SK-N-SH (cell line): ENCODE measurements at regions not wholly inside any gene's neighbourhood (a gene's known extent, or its start where the extent isn't known, plus 50 kb on each side); places are given as distances from the start of the nearest gene placed in this dataset.

Experiments used
- CTCF ChIA-PET: fragments of 300-600, 350-600 bp; formaldehyde crosslinking; extraction: SDS; loops from one replicate; lab custom pipeline; 2021; lab: Yijun Ruan, JAX
- POLR2A ChIA-PET: fragments of 350-600 bp; sonication (Branson Sonifier 250); formaldehyde crosslinking; extraction: SDS; loops from one replicate; lab custom pipeline; 2020; ENCODE audit warnings: antibody characterized with exemption, inconsistent platforms; lab: Yijun Ruan, JAX
- DNase-seq: peaks from one replicate; pipeline ENCODE4 v3.0.0; 2012
- H2AFZ ChIP-seq: fragments of 200-600 bp; sonication (generic); 2 replicates; pipeline ENCODE4 v1.8.1; 2016; ENCODE audit warnings: antibody characterized with exemption, mild to moderate bottlenecking, low read depth
- H3F3A ChIP-seq: fragments of 200-600 bp; sonication (generic); replicated peaks from 2 replicates; pipeline ENCODE3; 2016; ENCODE audit warnings: antibody characterized with exemption, mild to moderate bottlenecking; ENCODE audit not compliant: insufficient read depth
- H3K27ac ChIP-seq, 2 experiments: fragments of 200-500 bp in 1 of 2; fragments of 200-600 bp in 1 of 2; sonication (Bioruptor generic) in 1 of 2; sonication (generic), shearing (Covaris generic) in 1 of 2; 2 replicates each; pipeline versions ENCODE4 v1.5.1 to v1.6.1; 2014 to 2016; ENCODE audit warnings: low read depth in 2 of 2, inconsistent platforms in 1 of 2, low read length in 1 of 2, mild to moderate bottlenecking in 1 of 2, mixed read lengths in 1 of 2
- H3K27me3 ChIP-seq: fragments of 200-600 bp; sonication (generic), shearing (Covaris generic); 2 replicates; pipeline ENCODE4 v1.6.1; 2016; ENCODE audit warnings: mixed run types; ENCODE audit not compliant: insufficient read depth
- H3K36me3 ChIP-seq, 2 experiments: fragments of 200-500 bp in 1 of 2; fragments of 200-600 bp in 1 of 2; sonication (Bioruptor generic) in 1 of 2; sonication (generic) in 1 of 2; replicated peaks in 1 of 2; 2 replicates each; pipeline versions ENCODE3 to v1.5.1; 2014 to 2016; ENCODE audit warnings: low read length in 1 of 2, mild to moderate bottlenecking in 1 of 2; ENCODE audit not compliant: insufficient read depth in 2 of 2, control insufficient read depth in 1 of 2
- H3K4me1 ChIP-seq, 2 experiments: fragments of 200-500 bp in 1 of 2; fragments of 200-600 bp in 1 of 2; sonication (Bioruptor generic) in 1 of 2; sonication (generic), shearing (Covaris generic) in 1 of 2; 2 replicates each; pipeline versions ENCODE4 v1.5.1 to v1.6.1; 2014 to 2016; ENCODE audit warnings: low read depth in 1 of 2, low read length in 1 of 2, mixed run types in 1 of 2; ENCODE audit not compliant: insufficient read depth in 2 of 2, control insufficient read depth in 1 of 2
- H3K4me2 ChIP-seq: fragments of 200-600 bp; sonication (generic), shearing (Covaris generic); 2 replicates; pipeline ENCODE4 v1.6.1; 2017; ENCODE audit warnings: mixed run types
- H3K4me3 ChIP-seq, 2 experiments: fragments of 200-500 bp in 1 of 2; fragments of 200-600 bp in 1 of 2; sonication (Bioruptor generic) in 1 of 2; sonication (generic), shearing (Covaris generic) in 1 of 2; 2 replicates each; pipeline versions ENCODE4 v1.5.1 to v1.8.1; 2014 to 2016; ENCODE audit warnings: low read depth in 2 of 2, inconsistent platforms in 1 of 2, low read length in 1 of 2, mild to moderate bottlenecking in 1 of 2, mixed read lengths in 1 of 2, moderate library complexity in 1 of 2
- H3K79me2 ChIP-seq: fragments of 200-600 bp; sonication (generic); 2 replicates; pipeline ENCODE4 v1.8.1; 2017; ENCODE audit warnings: mild to moderate bottlenecking; ENCODE audit not compliant: insufficient read depth
- H3K9ac ChIP-seq: fragments of 200-600 bp; sonication (generic); 2 replicates; pipeline ENCODE4 v1.6.1; 2017; ENCODE audit warnings: mixed run types
- H3K9me2 ChIP-seq: fragments of 200-600 bp; sonication (generic); 2 replicates; pipeline ENCODE4 v1.6.1; 2017; ENCODE audit warnings: mixed run types
- H3K9me3 ChIP-seq: fragments of 200-600 bp; sonication (generic); 2 replicates; pipeline ENCODE4 v1.6.1; 2017; ENCODE audit warnings: mixed run types, mild to moderate bottlenecking, moderate library complexity
- H4K20me1 ChIP-seq: fragments of 200-600 bp; sonication (generic); 2 replicates; pipeline ENCODE4 v1.6.1; 2017; ENCODE audit warnings: mild to moderate bottlenecking, mixed run types; ENCODE audit not compliant: insufficient read depth
- ELF1 ChIP-seq: IDR thresholded peaks from 2 replicates; pipeline ENCODE4 v1.4.0; 2012
- EP300 ChIP-seq, 2 experiments: IDR thresholded peaks; 2 replicates each; pipeline versions ENCODE4 v1.4.0 to v1.6.1; 2012; ENCODE audit warnings: borderline replicate concordance in 1 of 2, low read depth in 1 of 2, low read length in 1 of 2
- FOSL2 ChIP-seq: IDR thresholded peaks from 2 replicates; pipeline ENCODE4 v1.4.0; 2012; ENCODE audit warnings: low read depth, mild to moderate bottlenecking, moderate library complexity, borderline replicate concordance
- FOXJ3 ChIP-seq: sonication (generic); formaldehyde crosslinking; IDR thresholded peaks from 2 replicates; pipeline ENCODE4 v1.5.1; 2020; ENCODE audit warnings: mild to moderate bottlenecking, missing genetic modification reagents
- GABPA ChIP-seq: IDR thresholded peaks from 2 replicates; pipeline ENCODE4 v1.4.0; 2012; ENCODE audit warnings: low read depth, mild to moderate bottlenecking
- GATA2 ChIP-seq: sonication (generic); formaldehyde crosslinking; IDR thresholded peaks from 2 replicates; pipeline ENCODE4 v1.5.0; 2020; ENCODE audit warnings: mild to moderate bottlenecking, missing genetic modification reagents
- JUND ChIP-seq: IDR thresholded peaks from 2 replicates; pipeline ENCODE4 v1.4.0; 2012
- MAX ChIP-seq: IDR thresholded peaks from 2 replicates; pipeline ENCODE4 v1.4.0; 2012; ENCODE audit warnings: low read depth
- NRF1 ChIP-seq: IDR thresholded peaks from 2 replicates; pipeline ENCODE4 v1.6.1; 2012; ENCODE audit warnings: low read depth, mild to moderate bottlenecking, low read length
- PBX3 ChIP-seq: IDR thresholded peaks from 2 replicates; pipeline ENCODE4; 2012
- RAD21 ChIP-seq: IDR thresholded peaks from 2 replicates; pipeline ENCODE4 v1.6.1; 2012; ENCODE audit warnings: mild to moderate bottlenecking, low read length
- RFX5 ChIP-seq: IDR thresholded peaks from 2 replicates; pipeline ENCODE4 v1.6.1; 2012; ENCODE audit warnings: mild to moderate bottlenecking, improper control_type of control experiment, low read length
- RXRA ChIP-seq: IDR thresholded peaks from 2 replicates; pipeline ENCODE4 v1.4.0; 2012; ENCODE audit warnings: low read depth, mild to moderate bottlenecking, borderline replicate concordance
- SIN3A ChIP-seq: IDR thresholded peaks from 2 replicates; pipeline ENCODE4 v1.6.1; 2012; ENCODE audit warnings: low read depth, mild to moderate bottlenecking, low read length, moderate library complexity, borderline replicate concordance
- SMC3 ChIP-seq: IDR thresholded peaks from 2 replicates; pipeline ENCODE4 v1.6.1; 2012; ENCODE audit warnings: low read depth, low read length, improper control_type of control experiment
- TAF1 ChIP-seq: IDR thresholded peaks from 2 replicates; pipeline ENCODE4 v1.6.1; 2012; ENCODE audit warnings: low read depth, mild to moderate bottlenecking, low read length, moderate library complexity, borderline replicate concordance
- USF1 ChIP-seq: IDR thresholded peaks from 2 replicates; pipeline ENCODE4 v1.4.0; 2012; ENCODE audit warnings: low read depth, borderline replicate concordance
- YY1 ChIP-seq: IDR thresholded peaks from 2 replicates; pipeline ENCODE4 v1.4.0; 2012; ENCODE audit warnings: low read depth, mild to moderate bottlenecking
- WGBS: methylation state at CpG from one replicate; pipeline ENCODE4 v1.1.6; 2017; ENCODE audit warnings: low lambda C conversion rate; 5-methylcytosine and 5-hydroxymethylcytosine counted together

GRCh38 chr5:86125731-86126601 lies 491.8 kb upstream of the COX7C start (continued):
- TF ChIP-seq YY1 (no peak), GATA2 (CRISPR knock-in tag) (no peak), MAX (no peak), SIN3A (no peak), NRF1 (no peak)
- TF ChIP-seq, all 33 proteins: peak for 0

- no peaks in the 10 kb centered on the region for H3K4me1 ChIP-seq
- no peaks in the 10 kb centered on the region for H3K36me3 ChIP-seq
- H2AFZ ChIP-seq: no peak overlapping the region
- DNase-seq: no peak
- no peaks in the 10 kb centered on the region for H3F3A ChIP-seq
- H3K9ac ChIP-seq: no peak overlapping the region
- H4K20me1 ChIP-seq: no peaks in the 10 kb centered on the region
- H3K27ac ChIP-seq: no peak overlapping the region
- no peak overlapping the region for H3K4me3 ChIP-seq
- no peaks in the 10 kb centered on the region for H3K79me2 ChIP-seq
- H3K27me3 ChIP-seq: no peaks in the 10 kb centered on the region
- H3K9me3 ChIP-seq: no peaks in the 10 kb centered on the region
- 7% methylated on average over 1 of the region's 1 CpG for WGBS
- ChIA-PET POLR2A (no interaction called here), CTCF (interaction anchor here (0.6 kb wide), 1 partner anchor 288 kb away, joined by 3 read pairs; no protein-coding TSS in a partner anchor)
- H3K9me2 ChIP-seq: no peaks in the 10 kb centered on the region
- TF ChIP-seq PBX3 (no peak), FOSL2 (no peak), USF1 (no peak), EP300 (IDR thresholded peaks at IDR 0.05; ENCODE audit: borderline replicate concordance in 1 of 2, low read depth in 1 of 2, low read length in 1 of 2) (no peak), ELF1 (no peak), SMC3 (no peak), RAD21 (no peak), RFX5 (no peak), FOXJ3 (CRISPR knock-in tag) (no peak), TAF1 (no peak), RXRA (no peak), JUND (no peak), GABPA (no peak)
- TF ChIP-seq, all 33 proteins: peak for 0
- no peak overlapping the region for H3K4me2 ChIP-seq
Measured at GRCh38 chr5:86127696-86128095, 490.0 kb upstream of the COX7C start.
